HEK293 (cell line): ENCODE measurements at regions not wholly inside any gene's neighbourhood (a gene's known extent, or its start where the extent isn't known, plus 50 kb on each side); places are given as distances from the start of the nearest gene placed in this dataset.

Experiments used
- TCF7L2 ChIP-seq: IDR thresholded peaks from 2 replicates; pipeline ENCODE4 v1.6.1; 2011; ENCODE audit warnings: low read depth, mild to moderate bottlenecking, inconsistent platforms, low read length, moderate library complexity, borderline replicate concordance
- ZNF274 ChIP-seq, 2 experiments: fragments of 200-500 bp in 1 of 2; fragments of 450-650 bp in 1 of 2; sonication (Bioruptor generic) in 1 of 2; formaldehyde crosslinking in 1 of 2; IDR thresholded peaks; 2 replicates each; pipeline versions ENCODE4 v1.5.1 to v1.6.1; 2014 to 2016; ENCODE audit warnings: borderline replicate concordance in 1 of 2, inconsistent platforms in 1 of 2, low read length in 1 of 2, missing biosample characterization in 1 of 2, missing genetic modification characterization in 1 of 2
- ZNF560 ChIP-seq: fragments of 450-650 bp; formaldehyde crosslinking; IDR thresholded peaks from 2 replicates; pipeline ENCODE4 v1.5.1; 2017; ENCODE audit warnings: missing biosample characterization, missing genetic modification characterization, borderline replicate concordance
- TF ChIP-seq, protein P1 (sequence below): fragments of 450-650 bp; formaldehyde crosslinking; IDR thresholded peaks from 2 replicates; pipeline ENCODE4 v1.5.1; 2016; ENCODE audit warnings: missing biosample characterization, missing genetic modification characterization
- TF ChIP-seq, protein P2 (sequence below): sonication (generic); formaldehyde crosslinking; IDR thresholded peaks from 2 replicates; pipeline ENCODE4 v1.8.1; 2022; ENCODE audit warnings: mild to moderate bottlenecking, moderate library complexity, missing genetic modification reagents
- TF ChIP-seq, protein P3 (sequence below): fragments of 450-650 bp; formaldehyde crosslinking; IDR thresholded peaks from 2 replicates; pipeline ENCODE4 v1.5.1; 2016; ENCODE audit warnings: missing biosample characterization, missing genetic modification characterization

DNA sequence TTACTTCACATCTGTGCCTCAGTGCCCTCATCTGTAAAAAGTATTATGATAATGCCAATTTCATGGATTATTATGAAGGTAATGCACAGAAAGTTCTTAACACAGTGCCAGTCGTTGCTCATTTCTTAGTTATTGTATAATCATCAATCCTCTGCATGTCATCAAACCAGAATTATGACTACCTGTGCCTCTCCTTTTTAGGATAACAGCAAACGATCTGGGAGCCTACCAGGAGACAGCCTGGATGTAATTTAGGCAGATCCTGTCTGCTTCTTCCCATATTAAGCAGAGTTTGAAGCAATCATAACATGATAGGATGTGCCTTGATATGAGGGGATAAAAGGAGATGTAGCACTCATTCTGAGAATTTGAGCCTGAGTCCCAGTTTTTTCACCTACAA, 177.4 kb upstream of the DPT start:
- TF ChIP-seq, protein P1, sequence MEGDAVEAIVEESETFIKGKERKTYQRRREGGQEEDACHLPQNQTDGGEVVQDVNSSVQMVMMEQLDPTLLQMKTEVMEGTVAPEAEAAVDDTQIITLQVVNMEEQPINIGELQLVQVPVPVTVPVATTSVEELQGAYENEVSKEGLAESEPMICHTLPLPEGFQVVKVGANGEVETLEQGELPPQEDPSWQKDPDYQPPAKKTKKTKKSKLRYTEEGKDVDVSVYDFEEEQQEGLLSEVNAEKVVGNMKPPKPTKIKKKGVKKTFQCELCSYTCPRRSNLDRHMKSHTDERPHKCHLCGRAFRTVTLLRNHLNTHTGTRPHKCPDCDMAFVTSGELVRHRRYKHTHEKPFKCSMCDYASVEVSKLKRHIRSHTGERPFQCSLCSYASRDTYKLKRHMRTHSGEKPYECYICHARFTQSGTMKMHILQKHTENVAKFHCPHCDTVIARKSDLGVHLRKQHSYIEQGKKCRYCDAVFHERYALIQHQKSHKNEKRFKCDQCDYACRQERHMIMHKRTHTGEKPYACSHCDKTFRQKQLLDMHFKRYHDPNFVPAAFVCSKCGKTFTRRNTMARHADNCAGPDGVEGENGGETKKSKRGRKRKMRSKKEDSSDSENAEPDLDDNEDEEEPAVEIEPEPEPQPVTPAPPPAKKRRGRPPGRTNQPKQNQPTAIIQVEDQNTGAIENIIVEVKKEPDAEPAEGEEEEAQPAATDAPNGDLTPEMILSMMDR (tag by site-specific recombination), result no peak
- TF ChIP-seq TCF7L2, result no peak
- TF ChIP-seq, protein P2, sequence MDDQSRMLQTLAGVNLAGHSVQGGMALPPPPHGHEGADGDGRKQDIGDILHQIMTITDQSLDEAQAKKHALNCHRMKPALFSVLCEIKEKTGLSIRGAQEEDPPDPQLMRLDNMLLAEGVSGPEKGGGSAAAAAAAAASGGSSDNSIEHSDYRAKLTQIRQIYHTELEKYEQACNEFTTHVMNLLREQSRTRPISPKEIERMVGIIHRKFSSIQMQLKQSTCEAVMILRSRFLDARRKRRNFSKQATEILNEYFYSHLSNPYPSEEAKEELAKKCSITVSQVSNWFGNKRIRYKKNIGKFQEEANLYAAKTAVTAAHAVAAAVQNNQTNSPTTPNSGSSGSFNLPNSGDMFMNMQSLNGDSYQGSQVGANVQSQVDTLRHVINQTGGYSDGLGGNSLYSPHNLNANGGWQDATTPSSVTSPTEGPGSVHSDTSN (CRISPR knock-in tag), result no peak
- TF ChIP-seq ZNF274 (IDR thresholded peaks at IDR 0.05; ENCODE audit: low read length), result no peak
- TF ChIP-seq ZNF274 (tag by site-specific recombination; IDR thresholded peaks at IDR 0.05; ENCODE audit: borderline replicate concordance), result no peak
- no peak for TF ChIP-seq ZNF560 (tag by site-specific recombination)
- TF ChIP-seq, protein P3, sequence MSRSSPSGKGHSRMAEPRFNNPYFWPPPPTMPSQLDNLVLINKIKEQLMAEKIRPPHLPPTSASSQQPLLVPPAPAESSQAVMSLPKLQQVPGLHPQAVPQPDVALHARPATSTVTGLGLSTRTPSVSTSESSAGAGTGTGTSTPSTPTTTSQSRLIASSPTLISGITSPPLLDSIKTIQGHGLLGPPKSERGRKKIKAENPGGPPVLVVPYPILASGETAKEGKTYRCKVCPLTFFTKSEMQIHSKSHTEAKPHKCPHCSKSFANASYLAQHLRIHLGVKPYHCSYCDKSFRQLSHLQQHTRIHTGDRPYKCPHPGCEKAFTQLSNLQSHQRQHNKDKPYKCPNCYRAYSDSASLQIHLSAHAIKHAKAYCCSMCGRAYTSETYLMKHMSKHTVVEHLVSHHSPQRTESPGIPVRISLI (tag by site-specific recombination), result no peak
